Activated B cell treated with CpG ODN at 0.5 μM for 24 hours (primary cell): ENCODE measurements at regions not wholly inside any gene's neighbourhood (a gene's known extent, or its start where the extent isn't known, plus 50 kb on each side); places are given as distances from the start of the nearest gene placed in this dataset.
"Not testable (repeated sequence)": the region's sequence is repeated elsewhere in the genome, so short reads cannot be mapped to it uniquely, and the experiment has no call there.

Experiments used
- ATAC-seq: fragments of 200-7000 bp; cut with Tn5 transposase; one replicate; pipeline ENCODE4 v1.10.0; 2021; ENCODE audit warnings: low read depth, mild to moderate bottlenecking, moderate library complexity
- CTCF ChIA-PET: fragments of 350-600 bp; sonication (Branson Sonifier 250); formaldehyde crosslinking; loops from one replicate; lab custom pipeline; 2021; ENCODE audit warnings: antibody characterized with exemption; lab: Charles Lee
- POLR2A ChIA-PET: fragments of 350-600 bp; sonication (Branson Sonifier 250); formaldehyde crosslinking; loops from one replicate; lab custom pipeline; 2021; ENCODE audit warnings: antibody characterized with exemption; lab: Charles Lee
- DNase-seq: peaks from one replicate; pipeline ENCODE4 v3.0.0; 2022
- H3K27ac Mint-ChIP-seq: one replicate; pipeline ENCODE4 v1.8.0; 2020; ENCODE audit warnings: mixed read lengths
- H3K27me3 Mint-ChIP-seq: one replicate; pipeline ENCODE4 v1.8.0; 2021; ENCODE audit warnings: mixed read lengths
- H3K36me3 Mint-ChIP-seq: one replicate; pipeline ENCODE4 v1.8.0; 2021; ENCODE audit warnings: low read depth, mixed read lengths
- H3K4me1 Mint-ChIP-seq: one replicate; pipeline ENCODE4 v1.8.0; 2021; ENCODE audit warnings: mixed read lengths
- H3K4me3 Mint-ChIP-seq: one replicate; pipeline ENCODE4 v1.8.0; 2020; ENCODE audit warnings: mild to moderate bottlenecking, mixed read lengths
- H3K9me3 Mint-ChIP-seq: one replicate; pipeline ENCODE4 v1.8.0; 2020; ENCODE audit warnings: mixed read lengths
- CTCF ChIP-seq: fragments of 200-600 bp; IDR thresholded peaks from one replicate; pipeline ENCODE4 v1.8.0; 2022; ENCODE audit warnings: antibody characterized with exemption, mild to moderate bottlenecking
- intact Hi-C: fragments of 100-400 bp; cut with micrococcal nuclease; formaldehyde crosslinking; loops from one replicate; pipeline ENCODE4 v1.15.1; 2024

- Mint-ChIP-seq H3K27me3 (no peaks in the 10 kb centered on the region), H3K4me3 (no peak overlapping the region), H3K4me1 (no peaks in the 10 kb centered on the region), H3K27ac (no peak overlapping the region), H3K9me3 (no peaks in the 10 kb centered on the region), H3K36me3 (no peaks in the 10 kb centered on the region)
- DNase-seq, result no peak
- intact Hi-C loops, result no loop called here
- ChIA-PET CTCF (no interaction called here), POLR2A (no interaction called here)
- no peak for TF ChIP-seq CTCF
- no peak for ATAC-seq
These were observed 126.2 kb upstream of the DMRT1 start for GRCh38 chr9:715300-715699.

- no peaks in the 10 kb centered on the region for H3K27me3 Mint-ChIP-seq
- no peak for TF ChIP-seq CTCF
- no peak overlapping the region for H3K4me3 Mint-ChIP-seq
- ChIA-PET CTCF (no interaction called here), POLR2A (no interaction called here)
- H3K27ac Mint-ChIP-seq, result no peak overlapping the region
- no peaks in the 10 kb centered on the region for H3K36me3 Mint-ChIP-seq
- ATAC-seq (no peak), DNase-seq (no peak)
- H3K4me1 Mint-ChIP-seq, result no peaks in the 10 kb centered on the region
- intact Hi-C loops, result no loop called here
- no peaks in the 10 kb centered on the region for H3K9me3 Mint-ChIP-seq
These were observed 125.6 kb upstream of the DMRT1 start for GRCh38 chr9:715743-716400.

- no peak for TF ChIP-seq CTCF
- intact Hi-C loops, result no loop called here
- ChIA-PET POLR2A (interaction anchor here (0.6 kb wide), 1 partner anchor 29 kb away, joined by 3 read pairs; no protein-coding TSS in a partner anchor), CTCF (no interaction called here)
- Mint-ChIP-seq H3K4me1 (no peaks in the 10 kb centered on the region), H3K27me3 (no peaks in the 10 kb centered on the region), H3K9me3 (no peaks in the 10 kb centered on the region), H3K27ac (no peak overlapping the region), H3K36me3 (no peaks in the 10 kb centered on the region), H3K4me3 (no peak overlapping the region)
- DNase-seq (no peak), ATAC-seq (no peak)
These were observed 123.8 kb upstream of the DMRT1 start for GRCh38 chr9:717722-718121.

GRCh38 chr9:720239-720881 is 121.1 kb upstream of the DMRT1 start:
- DNase-seq (no peak), ATAC-seq (no peak)
- intact Hi-C loops, result no loop called here
- H3K27ac Mint-ChIP-seq, result no peak overlapping the region
- H3K4me3 Mint-ChIP-seq, result no peak overlapping the region
- no peaks in the 10 kb centered on the region for H3K36me3 Mint-ChIP-seq
- H3K27me3 Mint-ChIP-seq, result no peaks in the 10 kb centered on the region
- H3K4me1 Mint-ChIP-seq, result no peaks in the 10 kb centered on the region
- ChIA-PET POLR2A (no interaction called here), CTCF (no interaction called here)
- no peaks in the 10 kb centered on the region for H3K9me3 Mint-ChIP-seq
- no peak for TF ChIP-seq CTCF

- intact Hi-C loops, result no loop called here
- H3K27me3 Mint-ChIP-seq, result no peaks in the 10 kb centered on the region
- POLR2A ChIA-PET, result no interaction called here
- no peak overlapping the region for H3K27ac Mint-ChIP-seq
- DNase-seq, result no peak
- ATAC-seq, result no peak
- CTCF ChIA-PET, result no interaction called here
- no peaks in the 10 kb centered on the region for H3K9me3 Mint-ChIP-seq
- no peaks in the 10 kb centered on the region for H3K4me1 Mint-ChIP-seq
- H3K36me3 Mint-ChIP-seq, result no peaks in the 10 kb centered on the region
- H3K4me3 Mint-ChIP-seq, result no peak overlapping the region
- TF ChIP-seq CTCF, result no peak
These were observed 119.0 kb upstream of the DMRT1 start for GRCh38 chr9:722388-722980.

GRCh38 chr9:724461-724860 is 117.0 kb upstream of the DMRT1 start:
- DNase-seq, H3K9me3 Mint-ChIP-seq, H3K27ac Mint-ChIP-seq, H3K27me3 Mint-ChIP-seq, H3K4me3 Mint-ChIP-seq, H3K4me1 Mint-ChIP-seq, POLR2A ChIA-PET, ATAC-seq, intact Hi-C loops, CTCF ChIA-PET, H3K36me3 Mint-ChIP-seq: not testable (repeated sequence)
